HEK293T (cell line): ENCODE measurements at regions not wholly inside any gene's neighbourhood (a gene's known extent, or its start where the extent isn't known, plus 50 kb on each side); places are given as distances from the start of the nearest gene placed in this dataset.

Experiments
- CTCF ChIA-PET: fragments of 350-600 bp; formaldehyde crosslinking; extraction: SDS; loops from one replicate; lab custom pipeline; 2021; ENCODE audit warnings: antibody characterized with exemption, inconsistent platforms; lab: Yijun Ruan, JAX
- POLR2A ChIA-PET: fragments of 350-600 bp; formaldehyde crosslinking; extraction: SDS; loops from one replicate; lab custom pipeline; 2020; ENCODE audit warnings: antibody characterized with exemption, inconsistent platforms; lab: Yijun Ruan, JAX
- DNase-seq: peaks from one replicate; pipeline ENCODE4 v3.0.0; 2012; ENCODE audit warnings: mixed read lengths; ENCODE audit errors: extremely low spot score
- ARNT ChIP-seq: fragments of 450-650 bp; IDR thresholded peaks from 2 replicates; pipeline ENCODE4 v1.6.1; 2017; ENCODE audit warnings: mild to moderate bottlenecking
- BHLHE40 ChIP-seq: fragments of 450-650 bp; IDR thresholded peaks from 2 replicates; pipeline ENCODE4 v1.6.1; 2016; ENCODE audit warnings: mild to moderate bottlenecking, moderate library complexity, borderline replicate concordance
- CTBP1 ChIP-seq: fragments of 450-650 bp; IDR thresholded peaks from 2 replicates; pipeline ENCODE4 v1.6.1; 2016; ENCODE audit warnings: borderline replicate concordance
- ELF4 ChIP-seq: fragments of 450-650 bp; IDR thresholded peaks from 2 replicates; pipeline ENCODE4 v1.6.1; 2017; ENCODE audit warnings: antibody characterized with exemption
- FOXA1 ChIP-seq: fragments of 450-650 bp; IDR thresholded peaks from 2 replicates; pipeline ENCODE4 v1.6.1; 2016; ENCODE audit warnings: mild to moderate bottlenecking
- FOXK2 ChIP-seq: fragments of 450-650 bp; IDR thresholded peaks from 2 replicates; pipeline ENCODE4 v1.6.1; 2016; ENCODE audit warnings: mild to moderate bottlenecking
- FOXM1 ChIP-seq: fragments of 450-650 bp; IDR thresholded peaks from 2 replicates; pipeline ENCODE4 v1.6.1; 2017; ENCODE audit warnings: mild to moderate bottlenecking, borderline replicate concordance
- HDGF ChIP-seq: fragments of 450-650 bp; IDR thresholded peaks from 2 replicates; pipeline ENCODE4 v1.6.1; 2017; ENCODE audit warnings: antibody characterized with exemption, borderline replicate concordance
- L3MBTL2 ChIP-seq: fragments of 450-650 bp; conservative IDR thresholded peaks from 2 replicates; pipeline ENCODE4 v1.6.1; 2016; ENCODE audit warnings: mild to moderate bottlenecking
- LEF1 ChIP-seq: fragments of 450-650 bp; IDR thresholded peaks from 2 replicates; pipeline ENCODE4 v1.6.1; 2017; ENCODE audit warnings: mild to moderate bottlenecking, borderline replicate concordance
- NFRKB ChIP-seq: fragments of 450-650 bp; IDR thresholded peaks from 2 replicates; pipeline ENCODE4 v1.6.1; 2016; ENCODE audit warnings: mild to moderate bottlenecking, moderate library complexity
- PKNOX1 ChIP-seq: fragments of 450-650 bp; IDR thresholded peaks from 2 replicates; pipeline ENCODE4 v1.6.1; 2016
- SP1 ChIP-seq: fragments of 450-650 bp; IDR thresholded peaks from 2 replicates; pipeline ENCODE4 v1.6.1; 2017
- SUZ12 ChIP-seq: fragments of 450-650 bp; IDR thresholded peaks from 2 replicates; pipeline ENCODE4 v1.6.1; 2016; ENCODE audit warnings: mild to moderate bottlenecking
- TARDBP ChIP-seq: fragments of 450-650 bp; IDR thresholded peaks from 2 replicates; pipeline ENCODE4 v1.6.1; 2016
- ZNF384 ChIP-seq: fragments of 450-650 bp; IDR thresholded peaks from 2 replicates; pipeline ENCODE4 v1.6.1; 2016

GRCh38 chr11:44380009-44380313 lies 70.0 kb upstream of the ALX4 start:
- no peak for DNase-seq
- ChIA-PET POLR2A (interaction anchor here (0.5 kb wide), 1 partner anchor 227 kb away, joined by 3 read pairs; no protein-coding TSS in a partner anchor), CTCF (no interaction called here)
- no peak for TF ChIP-seq BHLHE40
- TF ChIP-seq FOXK2, result no peak
- no peak for TF ChIP-seq TARDBP
- TF ChIP-seq NFRKB, result no peak
- no peak for TF ChIP-seq LEF1
- no peak for TF ChIP-seq FOXM1
- no peak for TF ChIP-seq HDGF
- TF ChIP-seq L3MBTL2, result no peak
- no peak for TF ChIP-seq FOXA1
- no peak for TF ChIP-seq ARNT
- TF ChIP-seq CTBP1, result no peak
- TF ChIP-seq SP1, result no peak
- TF ChIP-seq ZNF384, result no peak
- TF ChIP-seq ELF4, result no peak
- no peak for TF ChIP-seq SUZ12
- TF ChIP-seq PKNOX1, result no peak

- ChIA-PET CTCF (no interaction called here), POLR2A (no interaction called here)
- TF ChIP-seq SUZ12 (no peak), LEF1 (no peak), ARNT (no peak), PKNOX1 (no peak), FOXK2 (no peak), BHLHE40 (no peak), CTBP1 (no peak), ZNF384 (no peak), TARDBP (no peak), HDGF (no peak), FOXM1 (no peak), FOXA1 (no peak), NFRKB (no peak), SP1 (no peak), ELF4 (no peak), L3MBTL2 (no peak)
- no peak for DNase-seq
Observed at GRCh38 chr11:44380820-44381219, 70.9 kb upstream of the ALX4 start.

- DNase-seq, result no peak
- ChIA-PET POLR2A (no interaction called here), CTCF (no interaction called here)
- no peak for TF ChIP-seq FOXA1
- TF ChIP-seq SUZ12, result no peak
- TF ChIP-seq ARNT, result no peak
- TF ChIP-seq FOXM1, result no peak
- TF ChIP-seq CTBP1, result no peak
- no peak for TF ChIP-seq LEF1
- TF ChIP-seq TARDBP, result no peak
Observed at GRCh38 chr11:44381261-44381660, 71.3 kb upstream of the ALX4 start.

GRCh38 chr11:44382118-44382517 lies 72.2 kb upstream of the ALX4 start:
- TF ChIP-seq PKNOX1 (no peak), L3MBTL2 (no peak), LEF1 (no peak), ZNF384 (no peak)
- DNase-seq, result no peak
- POLR2A ChIA-PET, result no interaction called here
- CTCF ChIA-PET, result no interaction called here

- DNase-seq, result no peak
- TF ChIP-seq HDGF (no peak), FOXM1 (no peak), FOXA1 (no peak), ZNF384 (no peak), TARDBP (no peak), LEF1 (no peak), CTBP1 (no peak), L3MBTL2 (no peak), BHLHE40 (no peak), SP1 (no peak), ARNT (no peak), SUZ12 (no peak), ELF4 (no peak), FOXK2 (no peak), PKNOX1 (no peak), NFRKB (no peak)
- POLR2A ChIA-PET, result no interaction called here
- CTCF ChIA-PET, result no interaction called here
Observed at GRCh38 chr11:44382656-44383240, 72.8 kb upstream of the ALX4 start.

- ChIA-PET POLR2A (no interaction called here), CTCF (no interaction called here)
- DNase-seq, result no peak
- TF ChIP-seq HDGF, result no peak
- no peak for TF ChIP-seq FOXK2
- no peak for TF ChIP-seq ZNF384
Observed at GRCh38 chr11:44383246-44383645, 73.3 kb upstream of the ALX4 start.
